GM23248 (cell line): ENCODE measurements at regions not wholly inside any gene's neighbourhood (a gene's known extent, or its start where the extent isn't known, plus 50 kb on each side); places are given as distances from the start of the nearest gene placed in this dataset.
"Not testable (repeated sequence)": the region's sequence is repeated elsewhere in the genome, so short reads cannot be mapped to it uniquely, and the experiment has no call there.

Experiments used
- DNase-seq: peaks from one replicate; pipeline ENCODE4 v3.0.0-alpha.2; 2015
- H2AFZ ChIP-seq: fragments of 200-600 bp; sonication (generic); 2 replicates; pipeline ENCODE4 v1.6.1; 2016; ENCODE audit warnings: antibody characterized with exemption
- H3F3A ChIP-seq: fragments of 200-600 bp; sonication (generic); 2 replicates; pipeline ENCODE4 v1.6.1; 2016; ENCODE audit warnings: mild to moderate bottlenecking, antibody characterized with exemption, mixed run types; ENCODE audit not compliant: insufficient read depth
- H3K27ac ChIP-seq: fragments of 200-600 bp; sonication (generic); 2 replicates; pipeline ENCODE4 v1.5.1; 2016; ENCODE audit warnings: mild to moderate bottlenecking
- H3K27me3 ChIP-seq: fragments of 200-600 bp; sonication (generic); replicated peaks from 2 replicates; pipeline ENCODE4 v1.6.1; 2016; ENCODE audit warnings: mild to moderate bottlenecking; ENCODE audit not compliant: insufficient read depth
- H3K36me3 ChIP-seq: fragments of 200-600 bp; sonication (generic); 2 replicates; pipeline ENCODE4 v1.6.1; 2016; ENCODE audit warnings: low read depth, mild to moderate bottlenecking
- H3K4me1 ChIP-seq: fragments of 200-600 bp; sonication (generic); 2 replicates; pipeline ENCODE4 v1.6.1; 2016; ENCODE audit warnings: mild to moderate bottlenecking; ENCODE audit not compliant: insufficient read depth
- H3K4me2 ChIP-seq: fragments of 200-600 bp; sonication (generic); one replicate; pipeline ENCODE4 v1.6.1; 2016; ENCODE audit warnings: mild to moderate bottlenecking; ENCODE audit not compliant: unreplicated experiment
- H3K4me3 ChIP-seq: fragments of 200-600 bp; sonication (generic); 2 replicates; pipeline ENCODE4 v1.5.1; 2016; ENCODE audit warnings: mild to moderate bottlenecking
- H3K79me2 ChIP-seq: fragments of 200-600 bp; sonication (generic); 2 replicates; pipeline ENCODE4 v1.6.1; 2016; ENCODE audit warnings: mild to moderate bottlenecking; ENCODE audit not compliant: insufficient read depth
- H3K9ac ChIP-seq: fragments of 200-600 bp; sonication (generic); 2 replicates; pipeline ENCODE4 v1.6.1; 2016; ENCODE audit warnings: mild to moderate bottlenecking
- H3K9me2 ChIP-seq: fragments of 200-600 bp; sonication (generic); 2 replicates; pipeline ENCODE4 v1.6.1; 2016; ENCODE audit warnings: mixed run types, mild to moderate bottlenecking, moderate library complexity; ENCODE audit not compliant: insufficient read depth
- H3K9me3 ChIP-seq: fragments of 200-600 bp; sonication (generic); one replicate; pipeline ENCODE4 v1.6.1; 2017; ENCODE audit warnings: low read depth
- H4K20me1 ChIP-seq: fragments of 200-600 bp; sonication (generic); 2 replicates; pipeline ENCODE4 v1.6.0; 2016; ENCODE audit not compliant: insufficient read depth
- EZH2 ChIP-seq: fragments of 200-600 bp; sonication (generic); IDR thresholded peaks from 2 replicates; pipeline ENCODE4 v1.6.1; 2018; ENCODE audit warnings: antibody characterized with exemption, mild to moderate bottlenecking; ENCODE audit not compliant: insufficient read depth, poor library complexity, severe bottlenecking
- EZH2phosphoT487 ChIP-seq: fragments of 200-600 bp; sonication (generic); IDR thresholded peaks from 2 replicates; pipeline ENCODE4 v1.6.1; 2018; ENCODE audit warnings: antibody characterized with exemption, moderate library complexity, mild to moderate bottlenecking, low read depth; ENCODE audit not compliant: insufficient read depth
- WGBS, 2 experiments: methylation state at CpG; one replicate each; pipeline ENCODE4 v1.1.6; 2015 to 2017; ENCODE audit warnings: low lambda C conversion rate in 2 of 2, low coverage in 1 of 2; ENCODE audit errors: missing lambda C conversion rate in 2 of 2; 5-methylcytosine and 5-hydroxymethylcytosine counted together
- in situ Hi-C: fragments of 300-500 bp; cut with MboI; formaldehyde crosslinking; loops from 2 replicates; pipeline ENCODE4 v1.15.0; 2020

DNA sequence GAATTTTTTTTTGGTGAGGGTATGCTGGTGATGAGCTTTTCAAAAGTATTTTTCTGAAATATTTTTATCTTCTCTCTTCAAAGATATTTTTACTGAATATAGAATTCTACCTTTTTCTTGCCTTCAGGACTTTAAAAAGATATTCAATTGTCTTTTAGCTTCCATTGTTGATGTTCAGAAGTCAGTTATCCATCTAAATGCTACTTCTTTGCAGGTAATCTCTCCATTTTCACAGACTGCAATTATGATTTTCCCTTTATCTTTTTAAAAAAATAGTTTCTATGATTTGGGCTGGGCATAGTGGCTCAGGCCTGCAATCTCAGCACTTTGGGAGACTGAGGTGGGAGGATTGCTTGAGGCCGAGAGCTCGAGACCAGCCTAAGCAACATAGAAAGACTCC, 222.4 kb downstream of the IL20RB start:
- H4K20me1 ChIP-seq, result no peaks in the 10 kb centered on the region
- no peaks in the 10 kb centered on the region for H3K36me3 ChIP-seq
- no peaks in the 10 kb centered on the region for H3K4me1 ChIP-seq
- no peaks in the 10 kb centered on the region for H3K27me3 ChIP-seq
- in situ Hi-C loops, result no loop called here
- H3F3A ChIP-seq, result no peaks in the 10 kb centered on the region
- no peak overlapping the region for H2AFZ ChIP-seq
- no peak for DNase-seq
- H3K4me3 ChIP-seq, result no peak overlapping the region
- H3K9ac ChIP-seq, result no peak overlapping the region
- no peaks in the 10 kb centered on the region for H3K9me2 ChIP-seq
- no peak overlapping the region for H3K27ac ChIP-seq
- TF ChIP-seq EZH2phosphoT487, result no peak
- no peak for TF ChIP-seq EZH2
- H3K4me2 ChIP-seq, result no peak overlapping the region
- no peaks in the 10 kb centered on the region for H3K9me3 ChIP-seq
- H3K79me2 ChIP-seq, result no peaks in the 10 kb centered on the region
- 55 to 57% methylated on average over 2 of the region's 2 CpGs for WGBS, 2 experiments

DNA sequence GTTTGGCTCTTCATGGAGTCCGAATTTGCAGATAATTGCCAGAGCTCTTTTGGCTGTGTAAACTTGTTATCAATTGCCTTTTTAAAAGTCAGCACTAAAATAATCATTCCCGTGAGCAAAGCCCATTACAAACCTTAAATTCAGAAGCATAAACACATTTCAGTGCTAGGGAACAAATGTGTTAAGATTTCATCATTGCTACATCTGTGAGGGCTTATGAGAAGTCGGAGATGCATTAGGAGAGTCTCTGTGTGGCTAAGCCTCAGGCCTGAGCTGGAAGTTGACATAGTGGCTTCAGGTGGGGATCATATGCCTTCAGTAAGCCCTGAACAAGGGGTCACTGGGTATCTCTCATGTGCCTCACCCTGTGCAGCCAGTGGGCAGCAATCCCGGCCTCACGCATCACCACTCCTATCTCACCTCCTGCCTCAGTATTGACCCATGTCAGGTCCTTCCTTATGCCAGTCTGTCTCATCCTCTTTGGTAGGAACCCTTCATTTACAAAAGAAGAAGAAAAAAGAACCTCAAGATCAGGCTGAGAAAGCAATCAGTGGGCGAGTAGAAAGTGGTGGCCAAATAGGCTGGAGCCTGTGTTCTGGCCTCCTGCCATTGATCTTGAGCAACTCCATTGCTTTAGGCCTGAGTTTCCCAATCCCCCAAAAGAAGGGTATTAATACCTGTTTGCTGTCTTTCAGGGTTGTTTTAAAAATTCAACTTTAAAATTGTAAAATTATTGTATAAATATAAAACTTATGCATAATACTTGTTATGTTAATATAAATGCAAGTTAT, 233.5 kb downstream of the IL20RB start:
- TF ChIP-seq EZH2 (no peak), EZH2phosphoT487 (no peak)
- Histone ChIP-seq H3K79me2 (no peaks in the 10 kb centered on the region), H3K27me3 (no peaks in the 10 kb centered on the region), H3K9ac (no peak overlapping the region), H3K4me2 (no peak overlapping the region), H3K4me1 (no peaks in the 10 kb centered on the region), H2AFZ (no peak overlapping the region), H3K27ac (no peak overlapping the region), H3K36me3 (no peaks in the 10 kb centered on the region), H3K9me2 (no peaks in the 10 kb centered on the region), H4K20me1 (no peaks in the 10 kb centered on the region), H3F3A (no peaks in the 10 kb centered on the region), H3K4me3 (no peak overlapping the region), H3K9me3 (no peaks in the 10 kb centered on the region)
- in situ Hi-C loops, result no loop called here
- DNase-seq, result peak; percentile 15
- 44 to 46% methylated on average over 6 of the region's 6 CpGs for WGBS, 2 experiments

DNA sequence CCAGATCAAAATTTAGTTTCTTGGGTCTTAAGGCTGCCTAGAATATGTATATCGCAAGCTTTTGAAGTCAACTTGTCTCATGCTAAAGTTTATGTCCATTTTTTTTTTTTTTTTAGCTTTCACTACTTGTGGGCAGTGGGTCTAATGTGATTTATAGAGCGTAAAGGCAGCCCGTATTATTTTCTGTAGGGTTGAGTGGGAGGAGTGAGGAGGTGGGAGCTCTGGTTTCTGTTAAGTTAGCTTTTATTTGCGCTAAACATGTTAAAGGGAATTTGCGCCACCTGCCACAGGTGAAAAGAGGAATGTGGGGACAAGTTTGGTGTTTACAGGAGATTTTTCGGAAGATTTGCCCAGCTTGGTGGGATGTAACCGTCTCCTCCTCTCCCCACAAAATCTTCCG, 234.2 kb downstream of the IL20RB start:
- H3K4me2 ChIP-seq, result no peak overlapping the region
- H3K79me2 ChIP-seq, result no peaks in the 10 kb centered on the region
- H2AFZ ChIP-seq, result no peak overlapping the region
- H3F3A ChIP-seq, result no peaks in the 10 kb centered on the region
- no peaks in the 10 kb centered on the region for H3K27me3 ChIP-seq
- TF ChIP-seq EZH2, result no peak
- no peak for TF ChIP-seq EZH2phosphoT487
- in situ Hi-C loops, result no loop called here
- H3K4me1 ChIP-seq, result no peaks in the 10 kb centered on the region
- H3K4me3 ChIP-seq, result no peak overlapping the region
- no peak overlapping the region for H3K9ac ChIP-seq
- DNase-seq, result no peak
- 53 to 62% methylated on average over 8 of the region's 8 CpGs for WGBS, 2 experiments
- no peaks in the 10 kb centered on the region for H3K9me2 ChIP-seq
- H3K27ac ChIP-seq, result no peak overlapping the region
- no peaks in the 10 kb centered on the region for H3K36me3 ChIP-seq
- H4K20me1 ChIP-seq, result no peaks in the 10 kb centered on the region
- no peaks in the 10 kb centered on the region for H3K9me3 ChIP-seq

DNA sequence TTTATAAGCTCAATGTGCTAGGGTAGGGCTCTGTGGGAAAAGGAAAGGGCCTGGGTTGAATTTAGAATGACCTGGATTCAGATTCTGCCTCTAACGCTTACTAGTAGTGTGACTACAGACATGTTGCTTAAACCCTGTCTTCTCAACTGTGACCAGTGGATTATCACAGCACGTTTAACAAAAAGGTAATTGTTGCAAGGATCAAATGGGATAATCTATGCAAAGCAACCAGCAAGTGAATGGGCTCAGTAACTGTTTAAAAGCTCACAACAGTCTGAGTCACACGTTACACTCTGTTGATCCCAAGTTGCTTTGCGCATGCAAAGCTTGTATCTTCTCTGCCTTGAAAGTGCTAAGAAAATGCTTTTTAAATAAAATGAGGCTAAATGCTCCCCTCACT, 236.5 kb downstream of the IL20RB start:
- H3K27ac ChIP-seq, result no peak overlapping the region
- TF ChIP-seq EZH2, result no peak
- no peak for TF ChIP-seq EZH2phosphoT487
- no peaks in the 10 kb centered on the region for H3K27me3 ChIP-seq
- in situ Hi-C loops, result no loop called here
- DNase-seq, result no peak
- no peaks in the 10 kb centered on the region for H3K79me2 ChIP-seq
- H3F3A ChIP-seq, result no peaks in the 10 kb centered on the region
- H2AFZ ChIP-seq, result no peak overlapping the region
- no peaks in the 10 kb centered on the region for H3K4me1 ChIP-seq
- no peaks in the 10 kb centered on the region for H4K20me1 ChIP-seq
- no peaks in the 10 kb centered on the region for H3K36me3 ChIP-seq
- no peak overlapping the region for H3K4me3 ChIP-seq
- H3K9me3 ChIP-seq, result no peaks in the 10 kb centered on the region
- H3K9me2 ChIP-seq, result no peaks in the 10 kb centered on the region
- no peak overlapping the region for H3K4me2 ChIP-seq
- no peak overlapping the region for H3K9ac ChIP-seq
- 50 to 52% methylated on average over 4 of the region's 4 CpGs for WGBS, 2 experiments

DNA sequence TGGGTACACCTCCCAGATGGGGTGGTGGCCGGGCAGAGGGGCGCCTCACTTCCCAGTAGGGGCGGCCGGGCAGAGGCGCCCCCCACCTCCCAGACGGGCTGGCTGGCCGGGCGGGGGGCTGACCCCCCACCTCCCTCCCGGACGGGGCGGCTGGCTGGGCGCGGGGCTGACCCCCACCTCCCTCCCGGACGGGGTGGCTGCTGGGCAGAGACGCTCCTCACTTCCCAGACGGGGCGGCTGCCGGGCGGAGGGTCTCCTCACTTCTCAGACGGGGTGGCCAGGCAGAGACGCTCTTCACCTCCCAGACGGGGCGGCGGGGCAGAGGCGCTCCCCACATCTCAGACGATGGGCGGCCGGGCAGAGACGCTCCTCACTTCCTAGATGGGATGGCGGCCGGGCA, 240.6 kb downstream of the IL20RB start:
- in situ Hi-C loops, H3K9ac ChIP-seq, H3K4me1 ChIP-seq, H3K79me2 ChIP-seq, H3K4me2 ChIP-seq, DNase-seq, H3K9me3 ChIP-seq, H3K9me2 ChIP-seq, H2AFZ ChIP-seq, H3K27me3 ChIP-seq, H3K27ac ChIP-seq, H3F3A ChIP-seq, H3K4me3 ChIP-seq, H3K36me3 ChIP-seq, H4K20me1 ChIP-seq: not testable (repeated sequence)
- 40 to 63% methylated on average over 1 to 11 of the region's 32 CpGs for WGBS, 2 experiments
